GM12878 (cell line): ENCODE measurements at regions not wholly inside any gene's neighbourhood (a gene's known extent, or its start where the extent isn't known, plus 50 kb on each side); places are given as distances from the start of the nearest gene placed in this dataset.

ENCODE experiments used
- ATF7 ChIP-seq: fragments of 450-650 bp; IDR thresholded peaks from 2 replicates; pipeline ENCODE4 v1.6.1; 2016; ENCODE audit warnings: low read depth, mild to moderate bottlenecking
- BACH1 ChIP-seq: fragments of 450-650 bp; IDR thresholded peaks from 2 replicates; pipeline ENCODE4 v1.6.1; 2017; ENCODE audit warnings: mild to moderate bottlenecking, borderline replicate concordance
- ETV6 ChIP-seq, 2 experiments: fragments of 450-650 bp in 1 of 2; IDR thresholded peaks in 1 of 2; conservative IDR thresholded peaks in 1 of 2; 2 replicates each; pipeline ENCODE4 v1.6.1; 2014; ENCODE audit warnings: antibody characterized with exemption in 1 of 2, borderline replicate concordance in 1 of 2, low read depth in 1 of 2, mild to moderate bottlenecking in 1 of 2, moderate library complexity in 1 of 2
- RAD51 ChIP-seq: fragments of 450-650 bp; IDR thresholded peaks from 2 replicates; pipeline ENCODE4 v1.6.1; 2016; ENCODE audit warnings: moderate library complexity, mild to moderate bottlenecking, inconsistent platforms
- SP1 ChIP-seq: IDR thresholded peaks from one replicate; pipeline ENCODE4 v1.6.1; 2011; ENCODE audit warnings: low read depth, low read length
- ZBTB40 ChIP-seq: fragments of 450-650 bp; IDR thresholded peaks from 2 replicates; pipeline ENCODE4 v1.6.1; 2016; ENCODE audit warnings: mild to moderate bottlenecking, moderate library complexity, borderline replicate concordance
- ZZZ3 ChIP-seq: IDR thresholded peaks from 2 replicates; pipeline ENCODE4 v1.6.1; 2011; ENCODE audit warnings: low read depth; ENCODE audit not compliant: control insufficient read depth, insufficient read length
- TF ChIP-seq, protein P1 (sequence below): fragments of 150-350 bp; IDR thresholded peaks from 2 replicates; pipeline ENCODE4 v1.6.1; 2016; ENCODE audit warnings: low read depth, low read length

- TF ChIP-seq ZBTB40 (peak; percentile 30; the same call in 1 of the 2 replicates), BACH1 (0 out of 2 replicates have a peak, but pooled peaks have one; percentile 45), RAD51 (no peak), ETV6 (conservative IDR thresholded peaks at IDR 0.05 in 1 of 2, IDR thresholded peaks at IDR 0.05 in 1 of 2; ENCODE audit: borderline replicate concordance in 1 of 2, low read depth in 1 of 2) (peak in 1 of 2 experiments; percentile 85; a peak in 2 of 4 replicates), ATF7 (peak; percentile 99), SP1 (no peak), ZZZ3 (no peak)
- TF ChIP-seq, protein P1, sequence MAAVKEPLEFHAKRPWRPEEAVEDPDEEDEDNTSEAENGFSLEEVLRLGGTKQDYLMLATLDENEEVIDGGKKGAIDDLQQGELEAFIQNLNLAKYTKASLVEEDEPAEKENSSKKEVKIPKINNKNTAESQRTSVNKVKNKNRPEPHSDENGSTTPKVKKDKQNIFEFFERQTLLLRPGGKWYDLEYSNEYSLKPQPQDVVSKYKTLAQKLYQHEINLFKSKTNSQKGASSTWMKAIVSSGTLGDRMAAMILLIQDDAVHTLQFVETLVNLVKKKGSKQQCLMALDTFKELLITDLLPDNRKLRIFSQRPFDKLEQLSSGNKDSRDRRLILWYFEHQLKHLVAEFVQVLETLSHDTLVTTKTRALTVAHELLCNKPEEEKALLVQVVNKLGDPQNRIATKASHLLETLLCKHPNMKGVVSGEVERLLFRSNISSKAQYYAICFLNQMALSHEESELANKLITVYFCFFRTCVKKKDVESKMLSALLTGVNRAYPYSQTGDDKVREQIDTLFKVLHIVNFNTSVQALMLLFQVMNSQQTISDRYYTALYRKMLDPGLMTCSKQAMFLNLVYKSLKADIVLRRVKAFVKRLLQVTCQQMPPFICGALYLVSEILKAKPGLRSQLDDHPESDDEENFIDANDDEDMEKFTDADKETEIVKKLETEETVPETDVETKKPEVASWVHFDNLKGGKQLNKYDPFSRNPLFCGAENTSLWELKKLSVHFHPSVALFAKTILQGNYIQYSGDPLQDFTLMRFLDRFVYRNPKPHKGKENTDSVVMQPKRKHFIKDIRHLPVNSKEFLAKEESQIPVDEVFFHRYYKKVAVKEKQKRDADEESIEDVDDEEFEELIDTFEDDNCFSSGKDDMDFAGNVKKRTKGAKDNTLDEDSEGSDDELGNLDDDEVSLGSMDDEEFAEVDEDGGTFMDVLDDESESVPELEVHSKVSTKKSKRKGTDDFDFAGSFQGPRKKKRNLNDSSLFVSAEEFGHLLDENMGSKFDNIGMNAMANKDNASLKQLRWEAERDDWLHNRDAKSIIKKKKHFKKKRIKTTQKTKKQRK: no peak
These were observed 53.9 kb upstream of the TAGAP start (continued) for GRCh38 chr6:159098636-159099106.
